ENCODE measurements at regions not wholly inside any gene's neighbourhood (a gene's known extent, or its start where the extent isn't known, plus 50 kb on each side); places are given as distances from the start of the nearest gene placed in this dataset.

DNA sequence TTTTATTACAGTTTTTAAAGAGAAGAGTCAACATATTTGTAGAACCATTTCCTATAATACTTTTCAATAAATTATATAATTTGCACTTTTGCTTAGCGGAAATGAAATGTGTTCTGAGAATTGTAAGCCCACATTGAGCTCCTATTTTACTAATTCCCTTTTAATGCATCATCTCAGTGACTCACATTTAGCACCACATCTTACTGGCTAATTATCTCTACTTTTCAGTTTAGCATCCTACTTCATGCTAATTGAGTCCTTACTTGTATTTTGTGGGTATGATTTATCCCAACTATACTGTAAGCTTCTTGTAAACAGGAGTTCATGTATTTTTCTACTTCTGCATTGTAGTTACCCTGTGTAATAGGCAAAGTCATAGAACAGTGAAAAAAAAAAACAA lies 67.5 kb downstream of the TMX1 start:
- no peak for DNase-seq

DNA sequence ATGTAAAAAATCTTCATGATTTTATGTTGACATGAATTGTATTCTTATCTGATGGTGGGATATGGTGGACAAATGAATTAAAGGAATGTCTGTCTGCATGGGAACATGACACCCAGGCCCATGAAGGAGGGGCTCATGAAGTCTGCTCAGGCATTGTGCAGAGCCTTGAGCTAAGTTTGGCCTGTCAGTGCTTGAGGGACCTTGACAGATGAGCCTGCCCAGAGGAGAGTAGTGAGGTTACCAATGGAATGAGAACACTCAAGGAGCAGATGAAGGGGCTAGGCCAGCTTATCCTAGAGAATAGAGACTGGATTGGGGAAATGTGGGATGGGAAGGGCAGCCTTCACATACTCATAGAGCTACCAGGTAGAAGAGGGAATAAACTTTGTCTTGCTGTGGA lies 68.8 kb downstream of the TMX1 start:
- DNase-seq: no peak

DNA sequence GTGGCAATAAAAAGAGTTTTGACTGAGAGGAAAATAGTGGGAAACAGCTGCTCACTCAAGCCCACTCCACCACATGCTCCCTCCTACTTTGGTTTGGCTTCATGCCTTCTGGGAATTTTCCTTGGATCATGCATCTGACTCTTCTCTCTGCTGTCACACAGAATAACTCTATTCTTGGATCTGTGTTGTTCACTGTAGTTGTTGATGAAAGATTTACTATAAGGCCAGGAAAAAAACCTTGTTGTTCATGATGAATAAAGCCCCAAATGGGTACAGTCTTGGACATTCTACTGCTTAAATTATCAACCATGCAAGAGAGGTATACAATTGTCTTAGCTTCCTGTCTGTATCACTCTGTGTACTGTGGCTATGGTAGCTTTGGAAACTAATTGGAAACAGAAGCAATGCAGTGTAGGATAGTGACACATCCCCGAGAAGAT lies 70.5 kb downstream of the TMX1 start:
- peak; percentile 79 to 83 for DNase-seq

- no peak for DNase-seq
These were observed 74.4 kb downstream of the TMX1 start for GRCh38 chr14:51314321-51315015.

DNA sequence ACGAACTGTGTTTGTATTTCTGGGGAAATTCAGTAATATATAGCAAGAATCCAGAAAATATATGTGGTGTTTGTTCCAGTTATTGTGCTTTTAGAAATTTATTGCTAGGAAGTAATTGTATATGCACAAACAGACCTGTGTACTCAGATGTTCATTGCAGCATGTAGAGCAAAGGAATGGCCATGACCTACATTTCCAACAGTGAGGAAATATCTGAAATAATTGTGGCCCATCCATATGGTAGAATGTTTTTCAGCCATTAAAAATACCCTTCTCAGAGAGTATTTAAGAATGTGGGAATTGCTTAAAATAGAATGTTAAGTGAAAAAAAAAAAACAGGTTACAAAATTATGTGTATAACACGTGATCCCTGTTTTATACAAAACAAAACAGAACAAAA lies 77.3 kb downstream of the TMX1 start:
- DNase-seq: no peak

DNA sequence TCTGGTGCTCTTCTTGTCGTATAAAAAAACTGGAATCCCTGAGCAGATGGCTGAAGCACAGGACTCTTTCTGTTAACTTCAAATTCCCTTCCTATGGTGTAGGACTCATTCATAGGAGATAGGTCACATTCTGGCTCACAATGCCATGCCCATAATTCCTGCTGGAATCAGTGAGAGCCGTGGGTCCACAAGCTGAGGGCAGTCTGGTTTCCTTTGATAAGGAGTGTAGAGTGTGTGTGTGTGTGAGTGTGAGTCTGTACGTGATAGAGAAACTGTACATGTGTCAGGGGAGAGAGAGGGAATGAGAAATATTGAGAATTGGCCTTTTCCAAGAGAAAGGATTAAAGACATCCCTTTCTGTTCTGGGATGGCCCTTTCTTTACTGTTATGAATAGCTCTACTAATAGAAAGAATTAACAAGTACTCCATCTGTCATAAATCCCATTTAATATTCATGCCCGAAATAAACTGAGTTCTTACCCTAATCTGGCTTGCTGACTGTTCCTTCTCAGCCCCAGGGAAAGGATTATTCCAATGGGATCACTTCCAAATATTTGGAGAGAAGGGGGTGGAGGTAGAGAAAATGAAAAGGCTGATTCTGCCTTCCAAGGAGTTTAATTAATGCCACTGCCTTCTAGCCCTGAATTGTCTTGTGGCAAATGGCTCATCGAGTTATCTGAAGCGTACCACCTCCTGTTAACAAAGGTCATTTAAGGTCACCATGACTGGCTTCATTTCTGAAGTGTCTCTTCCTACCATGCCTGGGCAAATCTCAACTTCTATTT lies 79.0 kb downstream of the TMX1 start:
- no peak for DNase-seq

DNA sequence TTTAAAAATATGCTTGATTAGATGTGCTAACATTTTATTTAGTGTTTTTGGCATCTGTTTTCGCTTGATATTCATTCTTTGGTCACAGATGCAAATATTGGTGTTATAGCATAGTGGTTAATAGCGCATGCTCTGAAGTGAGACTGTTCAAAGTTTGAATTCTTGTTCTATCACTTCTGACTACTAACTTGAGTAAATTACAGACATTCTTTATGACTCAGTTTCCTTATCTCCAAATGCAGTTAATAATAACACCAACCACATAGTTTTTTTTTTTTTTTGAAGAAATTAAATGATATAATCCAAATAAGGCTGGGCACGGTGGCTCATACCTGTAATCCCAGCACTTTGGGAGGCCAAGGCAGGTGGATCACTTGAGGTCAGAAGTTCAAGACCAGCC lies 81.0 kb downstream of the TMX1 start:
- DNase-seq: no peak

DNA sequence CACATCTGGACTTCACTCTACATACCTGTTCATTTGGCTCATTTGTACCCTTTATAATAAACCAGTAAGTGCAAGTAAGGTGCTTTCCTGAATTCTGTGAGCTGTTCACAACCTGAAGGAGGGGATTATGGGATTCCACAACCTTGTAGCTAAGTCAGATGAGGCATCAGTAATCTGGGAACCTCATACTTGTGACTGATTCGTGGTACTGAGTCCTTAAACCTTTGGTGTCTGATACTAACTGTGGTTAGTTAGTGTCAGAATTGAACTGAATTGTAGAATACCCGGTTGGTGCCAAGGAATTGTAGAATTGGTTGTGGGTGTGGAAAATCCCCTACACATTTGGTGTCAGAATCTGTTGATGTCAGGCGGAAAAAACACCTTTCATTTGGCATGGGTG lies 83.4 kb downstream of the TMX1 start:
- DNase-seq: no peak

GRCh38 chr14:51327376-51327775 lies 87.3 kb downstream of the TMX1 start:
- no peak for DNase-seq

DNA sequence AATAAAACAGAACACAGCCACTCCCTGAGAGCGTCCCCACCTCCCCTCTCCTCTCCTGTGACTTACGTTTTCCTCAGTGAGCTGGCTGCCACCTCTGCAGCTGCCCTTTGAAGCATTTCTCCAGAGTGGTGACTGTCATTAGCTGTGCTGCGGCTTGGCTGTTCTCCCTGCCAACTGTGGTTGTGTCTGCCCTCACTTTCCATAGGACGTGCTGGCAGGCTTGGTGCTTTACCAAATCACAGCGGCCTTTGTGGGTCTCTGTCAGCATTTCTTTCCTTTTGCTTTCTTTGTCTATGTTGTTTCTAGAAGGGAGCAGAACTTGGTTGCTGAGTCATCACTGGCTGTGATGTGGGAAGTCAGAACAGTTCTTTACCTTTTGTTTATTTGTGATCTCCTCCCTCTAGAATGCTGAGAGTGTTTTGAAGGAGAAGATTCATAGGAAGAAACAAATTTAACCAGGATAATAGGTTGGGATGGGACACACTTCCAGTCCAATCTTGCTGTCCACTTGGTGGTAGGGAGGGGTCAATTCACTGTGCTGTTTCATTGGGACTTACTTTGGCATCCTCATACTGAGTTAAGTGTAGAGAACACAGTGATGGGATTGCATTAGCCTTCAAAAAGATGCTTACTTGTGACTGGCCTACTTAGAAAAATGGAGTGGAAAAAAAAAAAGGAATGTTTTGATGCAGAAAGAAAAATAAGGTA lies 88.2 kb downstream of the TMX1 start:
- no peak for DNase-seq

- DNase-seq: no peak
These were observed 88.8 kb downstream of the TMX1 start for GRCh38 chr14:51328772-51329353.

DNA sequence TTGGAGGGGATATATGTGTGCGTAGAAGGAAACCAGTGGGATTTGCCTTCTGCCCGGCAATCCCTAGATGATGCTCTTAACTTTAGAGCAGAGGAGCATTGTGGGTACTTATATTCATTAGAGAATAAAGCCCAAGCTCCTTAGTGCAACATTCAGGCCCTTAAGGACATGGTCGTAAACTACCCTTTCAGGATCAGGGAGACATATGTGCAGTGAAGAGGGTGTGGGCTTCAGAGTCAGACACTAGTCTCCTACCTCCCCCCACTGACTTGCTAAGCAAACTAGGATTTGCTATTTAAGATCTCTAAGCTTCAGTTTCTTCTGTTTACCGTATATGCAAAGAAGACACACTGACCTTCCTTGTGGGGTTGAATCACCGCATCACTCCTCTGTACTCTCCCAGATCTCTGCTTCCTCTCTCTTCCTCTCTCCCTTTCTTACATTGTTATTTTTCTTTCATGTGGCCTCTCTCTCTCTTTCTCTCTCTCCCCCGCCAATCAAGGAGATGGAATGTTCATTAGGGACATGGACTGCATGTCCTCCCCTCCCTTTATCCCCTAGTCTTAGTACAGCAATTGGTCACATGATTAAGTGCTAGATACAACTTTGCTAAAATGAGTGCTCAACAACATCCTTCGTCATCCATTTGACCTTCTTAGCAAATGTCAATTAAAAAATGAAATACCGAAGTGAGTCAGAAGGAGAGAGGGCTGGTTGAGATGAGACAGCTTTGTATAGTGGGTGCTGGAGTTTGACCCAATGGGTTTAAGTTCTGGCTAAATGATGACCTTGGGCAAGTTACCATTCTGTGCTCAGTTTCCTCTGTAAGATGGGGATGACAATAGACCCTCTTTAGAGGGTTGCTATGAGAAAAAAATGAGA lies 91.7 kb downstream of the TMX1 start:
- DNase-seq: no peak

- no peak for DNase-seq
These were observed 93.3 kb downstream of the TMX1 start for GRCh38 chr14:51333299-51333698.

- DNase-seq: no peak
These were observed 94.0 kb downstream of the TMX1 start for GRCh38 chr14:51333901-51334521.

- no peak for DNase-seq
These were observed 94.5 kb downstream of the TMX1 start for GRCh38 chr14:51334566-51334965.

GRCh38 chr14:51335531-51335930 lies 95.5 kb downstream of the TMX1 start:
- DNase-seq: peak; percentile 49 to 53

DNA sequence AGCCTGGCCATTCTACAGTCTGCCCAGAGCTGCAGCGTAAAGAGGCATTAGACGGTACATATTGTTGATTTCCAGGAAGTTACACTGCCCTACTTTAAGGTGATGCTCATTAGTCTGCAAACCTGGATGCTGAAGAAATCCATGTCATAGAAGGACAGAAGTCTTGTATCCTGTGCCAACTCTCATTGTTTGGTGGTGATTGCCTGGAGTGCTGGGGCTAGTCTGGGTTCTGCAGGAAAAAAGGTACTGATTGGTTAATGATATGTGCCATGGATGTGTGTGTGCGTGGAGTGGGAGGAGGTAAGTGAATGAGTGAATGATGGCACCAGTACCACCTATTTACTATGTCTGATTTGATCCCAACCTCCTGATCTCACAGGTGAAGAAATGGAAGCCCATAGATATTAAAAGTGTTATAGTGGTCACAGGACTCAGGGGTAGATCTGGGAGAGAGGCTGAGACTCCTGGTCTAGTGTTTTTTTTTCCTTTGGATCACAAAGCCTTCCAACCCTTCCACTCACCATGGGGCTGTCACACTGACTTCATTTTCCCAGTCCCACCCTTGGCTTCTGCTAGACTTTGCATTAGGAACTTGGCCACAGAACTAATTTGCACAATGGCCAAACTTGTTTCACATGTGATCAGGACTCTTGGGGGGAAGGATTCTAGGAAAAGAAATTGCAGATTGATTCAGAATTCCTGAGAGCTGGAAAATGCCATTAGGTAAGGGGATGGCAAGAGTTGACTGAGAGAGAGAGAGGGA lies 96.1 kb downstream of the TMX1 start:
- DNase-seq: no peak

DNA sequence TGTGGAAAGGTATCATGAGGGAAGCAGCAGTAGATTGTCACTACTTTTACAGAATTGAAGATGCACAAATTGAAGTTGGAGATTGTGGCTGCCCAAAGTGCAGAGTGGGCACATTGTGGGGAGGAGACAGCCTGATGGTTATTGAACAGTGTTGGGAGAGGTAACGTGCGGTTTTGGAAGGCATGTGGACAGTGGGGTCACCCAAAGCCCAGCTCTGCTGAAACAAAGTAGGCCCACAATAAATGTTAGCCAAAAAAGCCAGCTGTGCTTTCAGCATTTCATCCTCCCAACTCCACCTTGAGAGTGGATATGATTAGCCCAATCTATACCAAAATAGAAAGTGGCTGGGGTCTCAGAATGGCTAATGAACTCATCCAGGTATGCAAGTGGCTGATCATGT lies 96.7 kb downstream of the TMX1 start:
- DNase-seq: no peak

DNA sequence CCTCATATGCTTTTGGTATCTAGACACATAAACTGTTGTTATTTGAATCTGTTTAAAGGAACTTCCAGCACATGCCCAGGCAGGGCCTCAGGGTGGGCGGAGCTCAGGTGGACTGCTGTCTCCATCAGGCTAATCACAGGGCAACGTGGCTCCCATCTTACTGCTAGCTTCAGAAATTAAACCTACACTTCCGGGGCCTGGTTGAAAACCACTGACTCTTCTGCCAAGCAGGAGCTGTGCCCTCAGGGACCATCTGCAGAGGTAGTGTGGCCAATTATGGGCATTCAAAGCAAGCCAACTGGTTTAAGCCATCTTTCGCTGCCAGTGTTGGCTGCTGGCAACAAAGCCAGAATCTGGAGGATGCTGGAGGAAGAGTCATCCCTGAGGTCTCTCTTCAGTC lies 97.5 kb downstream of the TMX1 start:
- no peak for DNase-seq

DNA sequence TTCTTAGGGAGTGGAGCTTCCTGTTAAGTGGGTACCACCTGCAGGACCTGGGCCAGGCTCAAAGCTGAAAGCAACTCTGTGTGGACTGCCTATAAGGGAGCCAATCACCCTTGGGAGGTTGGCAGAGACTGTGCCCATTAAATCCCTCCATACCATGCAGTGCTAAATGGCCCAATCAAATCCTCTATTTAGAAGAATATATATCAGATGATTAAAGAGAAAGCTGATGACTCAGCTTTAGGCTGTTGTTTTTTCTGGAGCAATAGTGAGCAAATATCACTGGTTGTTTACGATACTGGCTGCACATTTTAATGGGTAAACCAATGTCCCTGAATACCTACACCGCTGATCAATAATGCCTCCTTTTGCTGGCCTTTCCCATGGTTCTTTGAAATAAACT lies 101.3 kb downstream of the TMX1 start:
- no peak for DNase-seq
